ENCODE measurements at regions not wholly inside any gene's neighbourhood (a gene's known extent, or its start where the extent isn't known, plus 50 kb on each side); places are given as distances from the start of the nearest gene placed in this dataset.
"Not testable (repeated sequence)": the region's sequence is repeated elsewhere in the genome, so short reads cannot be mapped to it uniquely, and the experiment has no call there.

- H3K36me3 ChIP-seq (ENCODE audit: control insufficient read depth, insufficient read depth, low read length), result no peaks in the 10 kb centered on the region
- H3K27me3 ChIP-seq (ENCODE audit: control insufficient read depth, insufficient read depth, low read length), result no peaks in the 10 kb centered on the region
- no peak overlapping the region for H3K27ac ChIP-seq (ENCODE audit: insufficient read depth, low read length)
- no peaks in the 10 kb centered on the region for H3K79me2 ChIP-seq (ENCODE audit: control insufficient read depth, insufficient read depth, low read length)
- H4K20me1 ChIP-seq (ENCODE audit: control insufficient read depth, extremely low read depth, insufficient read depth, low read length), result no peaks in the 10 kb centered on the region
- no peaks in the 10 kb centered on the region for H3K4me1 ChIP-seq (ENCODE audit: control insufficient read depth, extremely low read depth, insufficient read depth, low read length)
- no peak overlapping the region for H3K4me3 ChIP-seq (replicated peaks in 1 of 4; ENCODE audit: control extremely low read depth in 1 of 4, insufficient read depth in 1 of 4, low read depth in 3 of 4, low read length in 4 of 4)
- no peak for DNase-seq (ENCODE audit: low read depth in 2 of 2)
- H3K4me2 ChIP-seq (ENCODE audit: extremely low read depth, insufficient read depth, low read length), result no peak overlapping the region
- no peak overlapping the region for H3K9ac ChIP-seq (ENCODE audit: insufficient read depth, low read length)
- no peak for TF ChIP-seq EZH2 (IDR thresholded peaks at IDR 0.05; ENCODE audit: low read length, missing control alignments)
- no peak for TF ChIP-seq CTCF (conservative IDR thresholded peaks at IDR 0.05 in 1 of 2, IDR thresholded peaks at IDR 0.05 in 1 of 2; ENCODE audit: low read depth in 1 of 2, low read length in 2 of 2)
- no peaks in the 10 kb centered on the region for H3K9me3 ChIP-seq (ENCODE audit: control insufficient read depth, insufficient read depth, low read depth, low read length)
- no peak overlapping the region for H2AFZ ChIP-seq (ENCODE audit: low read length)
Measured at GRCh38 chr15:24292837-24293236, 382.7 kb upstream of the NPAP1 start.

- H3K79me2 ChIP-seq (ENCODE audit: control insufficient read depth, insufficient read depth, low read length); H4K20me1 ChIP-seq (ENCODE audit: control insufficient read depth, extremely low read depth, insufficient read depth, low read length); DNase-seq (ENCODE audit: low read depth in 2 of 2); H3K27me3 ChIP-seq (ENCODE audit: control insufficient read depth, insufficient read depth, low read length); H3K27ac ChIP-seq (ENCODE audit: insufficient read depth, low read length); H3K36me3 ChIP-seq (ENCODE audit: control insufficient read depth, insufficient read depth, low read length); H3K4me3 ChIP-seq (replicated peaks in 1 of 4; ENCODE audit: control extremely low read depth in 1 of 4, insufficient read depth in 1 of 4, low read depth in 3 of 4, low read length in 4 of 4); H2AFZ ChIP-seq (ENCODE audit: low read length); H3K9ac ChIP-seq (ENCODE audit: insufficient read depth, low read length); H3K4me2 ChIP-seq (ENCODE audit: extremely low read depth, insufficient read depth, low read length); H3K9me3 ChIP-seq (ENCODE audit: control insufficient read depth, insufficient read depth, low read depth, low read length); H3K4me1 ChIP-seq (ENCODE audit: control insufficient read depth, extremely low read depth, insufficient read depth, low read length): not testable (repeated sequence)
Measured at GRCh38 chr15:24300804-24301368, 374.7 kb upstream of the NPAP1 start.

GRCh38 chr15:24301999-24302398 is 373.6 kb upstream of the NPAP1 start:
- not testable (repeated sequence) for H3K9ac ChIP-seq (ENCODE audit: insufficient read depth, low read length); H3K4me1 ChIP-seq (ENCODE audit: control insufficient read depth, extremely low read depth, insufficient read depth, low read length); H4K20me1 ChIP-seq (ENCODE audit: control insufficient read depth, extremely low read depth, insufficient read depth, low read length); H3K79me2 ChIP-seq (ENCODE audit: control insufficient read depth, insufficient read depth, low read length); H3K27me3 ChIP-seq (ENCODE audit: control insufficient read depth, insufficient read depth, low read length); H3K9me3 ChIP-seq (ENCODE audit: control insufficient read depth, insufficient read depth, low read depth, low read length); H3K36me3 ChIP-seq (ENCODE audit: control insufficient read depth, insufficient read depth, low read length); H3K4me3 ChIP-seq (replicated peaks in 1 of 4; ENCODE audit: control extremely low read depth in 1 of 4, insufficient read depth in 1 of 4, low read depth in 3 of 4, low read length in 4 of 4); H3K27ac ChIP-seq (ENCODE audit: insufficient read depth, low read length); H2AFZ ChIP-seq (ENCODE audit: low read length); DNase-seq (ENCODE audit: low read depth in 2 of 2); H3K4me2 ChIP-seq (ENCODE audit: extremely low read depth, insufficient read depth, low read length)

GRCh38 chr15:24304747-24305146 is 370.8 kb upstream of the NPAP1 start:
- H2AFZ ChIP-seq (ENCODE audit: low read length); H3K36me3 ChIP-seq (ENCODE audit: control insufficient read depth, insufficient read depth, low read length): not testable (repeated sequence)

GRCh38 chr15:24305643-24306042 is 369.9 kb upstream of the NPAP1 start:
- not testable (repeated sequence) for H2AFZ ChIP-seq (ENCODE audit: low read length); H3K9ac ChIP-seq (ENCODE audit: insufficient read depth, low read length); H3K9me3 ChIP-seq (ENCODE audit: control insufficient read depth, insufficient read depth, low read depth, low read length); H3K27ac ChIP-seq (ENCODE audit: insufficient read depth, low read length); DNase-seq (ENCODE audit: low read depth in 2 of 2); H3K4me3 ChIP-seq (replicated peaks in 1 of 4; ENCODE audit: control extremely low read depth in 1 of 4, insufficient read depth in 1 of 4, low read depth in 3 of 4, low read length in 4 of 4); H3K27me3 ChIP-seq (ENCODE audit: control insufficient read depth, insufficient read depth, low read length); H3K79me2 ChIP-seq (ENCODE audit: control insufficient read depth, insufficient read depth, low read length); H4K20me1 ChIP-seq (ENCODE audit: control insufficient read depth, extremely low read depth, insufficient read depth, low read length); H3K4me2 ChIP-seq (ENCODE audit: extremely low read depth, insufficient read depth, low read length); H3K36me3 ChIP-seq (ENCODE audit: control insufficient read depth, insufficient read depth, low read length); H3K4me1 ChIP-seq (ENCODE audit: control insufficient read depth, extremely low read depth, insufficient read depth, low read length)

More at GRCh38 chr15:24304747-24305146, 370.8 kb upstream of the NPAP1 start:
- H3K4me1 ChIP-seq (ENCODE audit: control insufficient read depth, extremely low read depth, insufficient read depth, low read length); H3K9ac ChIP-seq (ENCODE audit: insufficient read depth, low read length); H3K9me3 ChIP-seq (ENCODE audit: control insufficient read depth, insufficient read depth, low read depth, low read length); H3K4me3 ChIP-seq (replicated peaks in 1 of 4; ENCODE audit: control extremely low read depth in 1 of 4, insufficient read depth in 1 of 4, low read depth in 3 of 4, low read length in 4 of 4); H3K27me3 ChIP-seq (ENCODE audit: control insufficient read depth, insufficient read depth, low read length); H3K27ac ChIP-seq (ENCODE audit: insufficient read depth, low read length); DNase-seq (ENCODE audit: low read depth in 2 of 2); H3K4me2 ChIP-seq (ENCODE audit: extremely low read depth, insufficient read depth, low read length); H4K20me1 ChIP-seq (ENCODE audit: control insufficient read depth, extremely low read depth, insufficient read depth, low read length); H3K79me2 ChIP-seq (ENCODE audit: control insufficient read depth, insufficient read depth, low read length): not testable (repeated sequence)

GRCh38 chr15:24309700-24310099 is 365.9 kb upstream of the NPAP1 start:
- H3K27ac ChIP-seq (ENCODE audit: insufficient read depth, low read length); H3K27me3 ChIP-seq (ENCODE audit: control insufficient read depth, insufficient read depth, low read length); H3K4me2 ChIP-seq (ENCODE audit: extremely low read depth, insufficient read depth, low read length); H4K20me1 ChIP-seq (ENCODE audit: control insufficient read depth, extremely low read depth, insufficient read depth, low read length); H3K36me3 ChIP-seq (ENCODE audit: control insufficient read depth, insufficient read depth, low read length); H3K79me2 ChIP-seq (ENCODE audit: control insufficient read depth, insufficient read depth, low read length); H3K4me1 ChIP-seq (ENCODE audit: control insufficient read depth, extremely low read depth, insufficient read depth, low read length); H3K9me3 ChIP-seq (ENCODE audit: control insufficient read depth, insufficient read depth, low read depth, low read length); H3K9ac ChIP-seq (ENCODE audit: insufficient read depth, low read length); H2AFZ ChIP-seq (ENCODE audit: low read length); H3K4me3 ChIP-seq (replicated peaks in 1 of 4; ENCODE audit: control extremely low read depth in 1 of 4, insufficient read depth in 1 of 4, low read depth in 3 of 4, low read length in 4 of 4); DNase-seq (ENCODE audit: low read depth in 2 of 2): not testable (repeated sequence)

Measured in fibroblast of lung (primary cell).